GM18951 (cell line): ENCODE measurements at regions not wholly inside any gene's neighbourhood (a gene's known extent, or its start where the extent isn't known, plus 50 kb on each side); places are given as distances from the start of the nearest gene placed in this dataset.

Experiments
- POLR2A ChIP-seq: IDR thresholded peaks from 4 replicates; pipeline ENCODE4 v1.6.1; 2011; ENCODE audit warnings: mild to moderate bottlenecking; ENCODE audit not compliant: insufficient read length, insufficient read depth; ENCODE audit errors: extremely low read depth
- in situ Hi-C: fragments of 300-500 bp; cut with MboI; formaldehyde crosslinking; loops from one replicate; pipeline ENCODE4 v1.12.0; 2022; ENCODE audit warnings: low sequenced_read_pairs, mixed read lengths, inconsistent platforms; ENCODE audit not compliant: unreplicated experiment

- in situ Hi-C loops, result no loop called here
- no peak for TF ChIP-seq POLR2A
Observed at GRCh38 chr1:81391125-81391828, 409.5 kb upstream of the ADGRL2 start.

- no peak for TF ChIP-seq POLR2A
- in situ Hi-C loops, result no loop called here
Observed at GRCh38 chr1:81388435-81388834, 412.3 kb upstream of the ADGRL2 start.

- no peak for TF ChIP-seq POLR2A
- in situ Hi-C loops, result no loop called here
Observed at GRCh38 chr1:81387446-81387845, 413.3 kb upstream of the ADGRL2 start.

- TF ChIP-seq POLR2A, result no peak
- in situ Hi-C loops, result no loop called here
Observed at GRCh38 chr1:81382561-81382960, 418.2 kb upstream of the ADGRL2 start.

- no peak for TF ChIP-seq POLR2A
Observed at GRCh38 chr1:81381881-81382280, 418.9 kb upstream of the ADGRL2 start.

GRCh38 chr1:81380436-81380835 is 420.3 kb upstream of the ADGRL2 start:
- in situ Hi-C loops, result no loop called here
- no peak for TF ChIP-seq POLR2A

More at GRCh38 chr1:81381881-81382280, 418.9 kb upstream of the ADGRL2 start:
- in situ Hi-C loops, result no loop called here

GRCh38 chr1:81379430-81379829 is 421.3 kb upstream of the ADGRL2 start:
- in situ Hi-C loops, result no loop called here
- no peak for TF ChIP-seq POLR2A

- in situ Hi-C loops, result no loop called here
- no peak for TF ChIP-seq POLR2A
Observed at GRCh38 chr1:81377406-81377805, 423.3 kb upstream of the ADGRL2 start.

- TF ChIP-seq POLR2A, result no peak
- in situ Hi-C loops, result no loop called here
Observed at GRCh38 chr1:81375884-81376548, 424.7 kb upstream of the ADGRL2 start.

- in situ Hi-C loops, result no loop called here
- no peak for TF ChIP-seq POLR2A
Observed at GRCh38 chr1:81374481-81374880, 426.3 kb upstream of the ADGRL2 start.

- in situ Hi-C loops, result no loop called here
- no peak for TF ChIP-seq POLR2A
Observed at GRCh38 chr1:81371864-81372263, 428.9 kb upstream of the ADGRL2 start.

- TF ChIP-seq POLR2A, result no peak
- in situ Hi-C loops, result no loop called here
Observed at GRCh38 chr1:81369833-81370232, 430.9 kb upstream of the ADGRL2 start.

- in situ Hi-C loops, result no loop called here
- TF ChIP-seq POLR2A, result no peak
Observed at GRCh38 chr1:81366173-81366572, 434.6 kb upstream of the ADGRL2 start.

- no peak for TF ChIP-seq POLR2A
- in situ Hi-C loops, result no loop called here
Observed at GRCh38 chr1:81364088-81364487, 436.6 kb upstream of the ADGRL2 start.
